ENCODE measurements at regions not wholly inside any gene's neighbourhood (a gene's known extent, or its start where the extent isn't known, plus 50 kb on each side); places are given as distances from the start of the nearest gene placed in this dataset.

DNA sequence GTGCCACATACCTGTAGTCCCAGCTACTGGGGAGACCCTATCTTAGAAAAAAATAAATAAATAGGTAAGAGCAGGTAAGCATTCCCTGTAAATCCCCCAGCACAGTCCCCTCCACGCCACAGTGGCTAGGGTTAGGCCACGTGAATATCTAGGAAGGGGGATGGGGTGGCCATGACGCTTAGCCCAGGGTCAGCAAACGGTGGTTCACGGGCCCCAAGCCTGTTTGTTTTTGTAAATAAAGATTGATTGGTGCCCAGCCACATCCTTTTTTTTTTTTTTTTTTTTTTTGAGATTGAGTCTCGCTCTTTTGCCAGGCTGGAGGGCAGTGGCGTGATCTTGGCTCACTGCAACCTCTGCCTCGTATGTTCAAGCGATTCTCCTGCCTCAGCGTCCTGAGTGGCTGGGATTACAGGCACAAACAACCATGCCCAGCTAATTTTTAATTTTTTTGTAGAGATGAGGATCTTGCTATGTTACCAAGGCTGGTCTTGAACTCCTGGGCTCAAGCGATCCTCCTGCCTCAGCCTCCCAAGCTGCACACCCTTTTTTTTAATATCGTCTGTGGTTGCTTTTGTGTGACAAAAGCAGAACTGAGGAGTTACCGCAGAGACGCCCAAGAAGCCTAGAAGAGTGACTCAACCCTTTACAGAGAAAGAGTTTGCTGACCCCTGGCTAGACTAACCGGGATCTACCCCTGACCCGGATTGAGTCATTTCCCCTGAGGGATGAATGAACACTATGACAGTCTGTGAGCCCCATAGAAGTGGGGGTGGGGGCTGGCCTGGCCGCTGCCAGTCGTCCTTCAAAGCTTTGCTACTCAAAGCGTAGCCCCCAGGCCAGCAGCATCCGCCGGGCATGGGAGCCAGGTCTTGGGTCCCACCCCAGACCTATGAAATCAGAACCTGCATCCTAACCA lies 113.7 kb upstream of the NCOR2 start:
- peak; percentile 52 for TF ChIP-seq CTCF (IDR thresholded peaks at IDR 0.05; ENCODE audit: low read depth, low read length)
- no peak for TF ChIP-seq EZH2phosphoT487 (IDR thresholded peaks at IDR 0.05; ENCODE audit: low read depth)
